HepG2 (cell line): ENCODE measurements at regions not wholly inside any gene's neighbourhood (a gene's known extent, or its start where the extent isn't known, plus 50 kb on each side); places are given as distances from the start of the nearest gene placed in this dataset.

Experiments used
- ATAC-seq: fragments of 200-7000 bp; cut with Tn5 transposase; 3 replicates; pipeline ENCODE4 v1.9.1; 2020; ENCODE audit warnings: mild to moderate bottlenecking, moderate library complexity
- BruUV-seq: library from RNA; stranded (reverse); fragments of 400-500 nt; replicated peaks from 2 replicates; lab custom pipeline; 2021; lab: Mats Ljungman, UMichigan
- CTCF ChIA-PET: fragments of 300-600 bp; formaldehyde crosslinking; extraction: SDS; loops from one replicate; lab custom pipeline; 2021; ENCODE audit warnings: low total read pairs, inconsistent platforms, low intra/inter-chr PET ratio; lab: Yijun Ruan, JAX
- POLR2A ChIA-PET: fragments of 350-600 bp; sonication (Branson Sonifier 250); formaldehyde crosslinking; loops from one replicate; lab custom pipeline; 2020; ENCODE audit warnings: antibody characterized with exemption, inconsistent platforms; lab: Yijun Ruan, JAX
- DNase-seq: peaks from one replicate; pipeline ENCODE4 v3.0.0-alpha.2; 2015; ENCODE audit warnings: low spot score
- FAIRE-seq: peaks from 3 replicates; lab custom pipeline; 2011; peaks lifted over from hg19 to GRCh38; lab: Jason Lieb, UNC
- H2AFZ ChIP-seq: one replicate; pipeline ENCODE4 v1.6.1; 2011; ENCODE audit warnings: low read length, inconsistent platforms
- H3K27ac ChIP-seq: fragments of 300-600 bp; 3 replicates; pipeline ENCODE4 v1.8.0; 2011; ENCODE audit warnings: mixed run types, mild to moderate bottlenecking, mixed read lengths, low read length, inconsistent platforms; ENCODE audit not compliant: insufficient read depth; ENCODE audit errors: extremely low read length
- H3K27me3 ChIP-seq, 2 experiments: fragments of 200-600 bp in 1 of 2; 2 replicates in 1 of 2; 3 replicates in 1 of 2; pipeline versions ENCODE4 v1.6.0 to v1.8.0; 2011; ENCODE audit warnings: low read length in 2 of 2, mild to moderate bottlenecking in 2 of 2, moderate library complexity in 2 of 2, inconsistent platforms in 1 of 2; ENCODE audit not compliant: insufficient read depth in 2 of 2, control insufficient read depth in 1 of 2
- H3K36me3 ChIP-seq, 2 experiments: fragments of 200-600 bp in 1 of 2; replicated peaks in 1 of 2; 2 replicates in 1 of 2; 3 replicates in 1 of 2; pipeline versions ENCODE4 v1.5.1 to v1.8.0; 2011; ENCODE audit warnings: low read length in 2 of 2, inconsistent platforms in 1 of 2; ENCODE audit not compliant: insufficient read depth in 2 of 2, control insufficient read depth in 1 of 2
- H3K4me1 ChIP-seq: 2 replicates; pipeline ENCODE4 v1.5.1; 2012; ENCODE audit warnings: low read length, inconsistent platforms; ENCODE audit not compliant: insufficient read depth
- H3K4me2 ChIP-seq: 2 replicates; pipeline ENCODE4 v1.6.0; 2011; ENCODE audit warnings: low read depth, low read length, inconsistent platforms
- H3K4me3 ChIP-seq, 3 experiments: fragments of 200-600 bp in 1 of 3; sonication (generic), shearing (Covaris generic) in 1 of 3; replicated peaks in 1 of 3; 2 replicates each; pipeline ENCODE4 v1.5.1; 2011 to 2016; ENCODE audit warnings: low read length in 3 of 3, inconsistent platforms in 2 of 3, low read depth in 2 of 3, mild to moderate bottlenecking in 2 of 3, control low read depth in 1 of 3, mixed read lengths in 1 of 3; ENCODE audit not compliant: insufficient read depth in 1 of 3
- H3K79me2 ChIP-seq: one replicate; pipeline ENCODE4 v1.6.1; 2011; ENCODE audit warnings: low read length, inconsistent platforms; ENCODE audit not compliant: insufficient read depth
- H3K9ac ChIP-seq: 2 replicates; pipeline ENCODE4 v1.6.0; 2011; ENCODE audit warnings: mild to moderate bottlenecking, low read depth, low read length, inconsistent platforms; ENCODE audit not compliant: insufficient read depth
- H3K9me3 ChIP-seq: 2 replicates; pipeline ENCODE4 v1.5.1; 2012; ENCODE audit warnings: mild to moderate bottlenecking, low read length
- H4K20me1 ChIP-seq: 2 replicates; pipeline ENCODE4 v1.6.0; 2011; ENCODE audit warnings: inconsistent platforms, mild to moderate bottlenecking, low read length, moderate library complexity; ENCODE audit not compliant: insufficient read depth
- ARID2 ChIP-seq: sonication (generic); formaldehyde crosslinking; IDR thresholded peaks from 2 replicates; pipeline ENCODE4 v1.8.1; 2022; ENCODE audit warnings: mild to moderate bottlenecking, missing genetic modification reagents, borderline replicate concordance
- ASH2L ChIP-seq: fragments of 300-600, 200-600 bp; sonication (generic); IDR thresholded peaks from 2 replicates; pipeline ENCODE4 v1.7.0; 2017; ENCODE audit warnings: low read depth, mild to moderate bottlenecking, moderate library complexity, mixed read lengths, low read length; ENCODE audit not compliant: insufficient read length
- BORCS8-MEF2B ChIP-seq: sonication (generic); formaldehyde crosslinking; IDR thresholded peaks from 2 replicates; pipeline ENCODE4 v1.8.0; 2022; ENCODE audit warnings: mild to moderate bottlenecking, missing genetic modification reagents
- FOXK2 ChIP-seq: fragments of 450-650 bp; IDR thresholded peaks from 2 replicates; pipeline ENCODE4 v1.6.1; 2016
- GTF3A ChIP-seq: sonication (generic); formaldehyde crosslinking; conservative IDR thresholded peaks from 2 replicates; pipeline ENCODE4 v1.4.0; 2020; ENCODE audit warnings: mild to moderate bottlenecking, missing genetic modification reagents
- HDAC2 ChIP-seq: sonication (generic); formaldehyde crosslinking; IDR thresholded peaks from 2 replicates; pipeline ENCODE4 v1.4.0; 2020; ENCODE audit warnings: missing genetic modification reagents
- KLF9 ChIP-seq: IDR thresholded peaks from 2 replicates; pipeline ENCODE4 v1.6.1; 2016; ENCODE audit warnings: low read depth
- MAFK ChIP-seq, 2 experiments: IDR thresholded peaks in 1 of 2; conservative IDR thresholded peaks in 1 of 2; 2 replicates each; pipeline ENCODE4 v1.6.1; 2011; ENCODE audit warnings: improper control_type of control experiment in 2 of 2, low read length in 2 of 2
- NCOR1 ChIP-seq: fragments of 200-600 bp; sonication (generic); IDR thresholded peaks from 2 replicates; pipeline ENCODE4 v1.7.0; 2017; ENCODE audit warnings: antibody characterized with exemption, low read length, borderline replicate concordance
- NFKBIZ ChIP-seq: IDR thresholded peaks from 2 replicates; pipeline ENCODE4 v1.6.1; 2018; ENCODE audit warnings: missing genetic modification reagents, missing compliant biosample characterization
- ONECUT2 ChIP-seq: sonication (generic); formaldehyde crosslinking; IDR thresholded peaks from 2 replicates; pipeline ENCODE4 v1.4.0; 2020; ENCODE audit warnings: missing genetic modification reagents
- PHF8 ChIP-seq: sonication (generic); formaldehyde crosslinking; IDR thresholded peaks from 2 replicates; pipeline ENCODE4 v1.5.0; 2020; ENCODE audit warnings: missing genetic modification reagents
- POLR2AphosphoS2 ChIP-seq: IDR thresholded peaks from 2 replicates; pipeline ENCODE4 v1.6.1; 2011; ENCODE audit warnings: low read depth, low read length, improper control_type of control experiment
- SMAD9 ChIP-seq: sonication (generic); formaldehyde crosslinking; IDR thresholded peaks from 2 replicates; pipeline ENCODE4 v1.5.1; 2020; ENCODE audit warnings: mild to moderate bottlenecking, missing genetic modification reagents
- SSRP1 ChIP-seq: IDR thresholded peaks from 2 replicates; pipeline ENCODE4 v1.6.1; 2016; ENCODE audit warnings: control low read depth
- TFAP4 ChIP-seq: sonication (generic); IDR thresholded peaks from 2 replicates; pipeline ENCODE4 v1.6.1; 2016; ENCODE audit warnings: low read depth, borderline replicate concordance
- ZNF224 ChIP-seq: sonication (generic); formaldehyde crosslinking; IDR thresholded peaks from 2 replicates; pipeline ENCODE4 v1.5.0; 2020; ENCODE audit warnings: mild to moderate bottlenecking, missing genetic modification reagents
- ZNF230 ChIP-seq: sonication (generic); formaldehyde crosslinking; IDR thresholded peaks from 2 replicates; pipeline ENCODE4 v1.4.0; 2020; ENCODE audit warnings: mild to moderate bottlenecking, missing genetic modification reagents
- ZNF383 ChIP-seq: sonication (generic); formaldehyde crosslinking; IDR thresholded peaks from 2 replicates; pipeline ENCODE4 v1.4.0; 2020; ENCODE audit warnings: missing genetic modification reagents, mild to moderate bottlenecking, borderline replicate concordance
- ZNF777 ChIP-seq: sonication (generic); formaldehyde crosslinking; IDR thresholded peaks from 2 replicates; pipeline ENCODE4 v1.4.0; 2020; ENCODE audit warnings: missing genetic modification reagents
- ZNF839 ChIP-seq: sonication (generic); formaldehyde crosslinking; IDR thresholded peaks from 2 replicates; pipeline ENCODE4 v1.4.0; 2020; ENCODE audit warnings: missing genetic modification reagents, mild to moderate bottlenecking, borderline replicate concordance
- ZNF841 ChIP-seq: sonication (generic); formaldehyde crosslinking; IDR thresholded peaks from 2 replicates; pipeline ENCODE4 v1.8.1; 2023; ENCODE audit warnings: missing genetic modification reagents, borderline replicate concordance
- WGBS: methylation state at CpG from one replicate; pipeline ENCODE4 v1.1.6; 2017; ENCODE audit warnings: low lambda C conversion rate; 5-methylcytosine and 5-hydroxymethylcytosine counted together
- in situ Hi-C: cut with HindIII; loops from 2 replicates; pipeline ENCODE4 v1.10.0; 2017; ENCODE audit warnings: low pct_unique_long_range_greater_than_20kb; ENCODE audit not compliant: extremely low pct_ligation_motif_present
- intact Hi-C: fragments of 100-400 bp; cut with micrococcal nuclease; formaldehyde crosslinking; loops from one replicate; pipeline ENCODE4 v1.10.0; 2022; ENCODE audit not compliant: unreplicated experiment

GRCh38 chr20:24721891-24722568 lies 227.0 kb upstream of the CST7 start:
- H3K4me2 ChIP-seq, result no peak overlapping the region
- H3K27ac ChIP-seq, result no peak overlapping the region
- H3K4me3 ChIP-seq, result no peak overlapping the region
- peaks cover 7% of the 10 kb centered on the region; the same call in 1 of the 2 replicates for H3K4me1 ChIP-seq
- ATAC-seq (no peak), FAIRE-seq (no peak)
- CTCF ChIA-PET, result no interaction called here
- H3K9ac ChIP-seq, result no peak overlapping the region
- no peaks in the 10 kb centered on the region for H4K20me1 ChIP-seq
- BruUV-seq, result no TSS peak
- H3K36me3 ChIP-seq, result no peaks in the 10 kb centered on the region
- POLR2A ChIA-PET, result no interaction called here
- peaks cover 0 to 13% of the 10 kb centered on the region in 2 experiments; a peak in 1 of 5 replicates for H3K27me3 ChIP-seq
- WGBS, result 0% methylated on average over 2 of the region's 2 CpGs
- intact Hi-C loops, result no loop called here
- H2AFZ ChIP-seq, result no peak overlapping the region
- no peaks in the 10 kb centered on the region for H3K79me2 ChIP-seq
- TF ChIP-seq ARID2 (CRISPR knock-in tag) (no peak), ZNF383 (CRISPR knock-in tag) (no peak), NFKBIZ (CRISPR knock-in tag) (no peak)
- TF ChIP-seq, all 625 proteins: peak for 0
- DNase-seq, result no peak
- in situ Hi-C loops, result no loop called here
- H3K9me3 ChIP-seq, result no peaks in the 10 kb centered on the region

DNA sequence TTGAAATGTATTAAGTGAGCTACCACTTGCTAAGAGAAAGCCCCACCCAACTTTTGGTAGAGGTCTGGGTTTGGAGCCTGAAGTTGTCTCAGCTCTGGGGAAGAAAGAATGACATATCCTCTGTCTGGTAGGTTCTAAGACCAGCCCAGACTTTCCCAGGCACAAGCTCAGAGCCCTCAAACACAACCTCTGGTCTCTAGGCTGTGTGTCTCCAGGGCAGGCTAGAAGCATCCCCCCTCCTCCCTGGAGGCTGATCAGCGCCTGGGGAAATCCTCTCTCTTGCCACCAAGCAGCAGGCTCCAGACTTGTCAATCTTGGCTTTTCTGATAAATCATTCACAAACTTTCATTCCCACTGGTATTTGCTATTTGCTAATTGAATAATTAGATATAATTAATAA lies 226.5 kb upstream of the CST7 start:
- Histone ChIP-seq H4K20me1 (no peaks in the 10 kb centered on the region), H3K79me2 (no peaks in the 10 kb centered on the region), H3K27me3 (peaks cover 0 to 13% of the 10 kb centered on the region in 2 experiments; a peak in 1 of 5 replicates), H3K9me3 (no peaks in the 10 kb centered on the region), H3K4me3 (no peak overlapping the region), H3K36me3 (no peaks in the 10 kb centered on the region), H3K27ac (no peak overlapping the region), H3K9ac (no peak overlapping the region), H2AFZ (no peak overlapping the region), H3K4me1 (peaks cover 7% of the 10 kb centered on the region; the same call in 1 of the 2 replicates), H3K4me2 (no peak overlapping the region)
- CTCF ChIA-PET, result no interaction called here
- no TSS peak for BruUV-seq
- no peak for FAIRE-seq
- DNase-seq, result no peak
- ATAC-seq, result no peak
- in situ Hi-C loops (no loop called here), intact Hi-C loops (no loop called here)
- POLR2A ChIA-PET, result no interaction called here
- WGBS, result 0% methylated on average over 1 of the region's 1 CpG
- TF ChIP-seq ZNF839 (CRISPR knock-in tag) (no peak), POLR2AphosphoS2 (no peak), SMAD9 (CRISPR knock-in tag) (no peak), BORCS8-MEF2B (CRISPR knock-in tag) (no peak), ZNF224 (CRISPR knock-in tag) (no peak), NCOR1 (no peak), ASH2L (no peak), GTF3A (CRISPR knock-in tag) (no peak), FOXK2 (no peak), MAFK (conservative IDR thresholded peaks at IDR 0.05 in 1 of 2, IDR thresholded peaks at IDR 0.05 in 1 of 2; ENCODE audit: low read length in 2 of 2) (no peak), ZNF841 (CRISPR knock-in tag) (no peak), PHF8 (no peak), ZNF230 (CRISPR knock-in tag) (no peak), SSRP1 (CRISPR knock-in tag) (no peak), ONECUT2 (no peak), ZNF777 (CRISPR knock-in tag) (no peak), KLF9 (CRISPR knock-in tag) (no peak), TFAP4 (no peak), HDAC2 (no peak)
